Activated CD8-positive, alpha-beta memory T cell treated with anti-CD3 and anti-CD28 coated beads for 36 hours (primary cell): ENCODE measurements at regions not wholly inside any gene's neighbourhood (a gene's known extent, or its start where the extent isn't known, plus 50 kb on each side); places are given as distances from the start of the nearest gene placed in this dataset.

Experiments
- CTCF ChIA-PET: fragments of 350-600 bp; sonication (Branson Sonifier 250); formaldehyde crosslinking; loops from one replicate; lab custom pipeline; 2021; ENCODE audit warnings: antibody characterized with exemption; lab: Charles Lee
- POLR2A ChIA-PET: fragments of 350-600 bp; sonication (Branson Sonifier 250); formaldehyde crosslinking; loops from one replicate; lab custom pipeline; 2021; ENCODE audit warnings: antibody characterized with exemption; lab: Charles Lee

DNA sequence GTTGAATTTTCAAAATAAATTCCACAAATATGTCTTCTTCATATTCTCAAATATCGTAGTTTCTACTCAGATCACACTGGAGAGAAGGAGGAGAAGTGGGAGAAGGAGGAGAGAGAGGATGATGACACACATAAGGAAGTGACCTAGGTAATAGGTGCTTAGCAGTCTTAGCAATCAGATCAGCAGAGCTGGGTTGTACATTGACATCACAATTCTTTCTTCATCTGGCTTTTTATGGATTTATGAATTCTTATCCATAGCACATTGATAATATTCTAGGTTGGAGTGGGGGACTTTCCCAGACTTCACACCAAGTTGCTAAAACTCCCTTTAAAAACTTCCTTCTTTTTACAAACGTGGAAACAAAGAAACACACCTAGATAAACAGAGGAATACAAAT lies 86.9 kb downstream of the FGF9 start:
- POLR2A ChIA-PET, result no interaction called here
- CTCF ChIA-PET, result no interaction called here

DNA sequence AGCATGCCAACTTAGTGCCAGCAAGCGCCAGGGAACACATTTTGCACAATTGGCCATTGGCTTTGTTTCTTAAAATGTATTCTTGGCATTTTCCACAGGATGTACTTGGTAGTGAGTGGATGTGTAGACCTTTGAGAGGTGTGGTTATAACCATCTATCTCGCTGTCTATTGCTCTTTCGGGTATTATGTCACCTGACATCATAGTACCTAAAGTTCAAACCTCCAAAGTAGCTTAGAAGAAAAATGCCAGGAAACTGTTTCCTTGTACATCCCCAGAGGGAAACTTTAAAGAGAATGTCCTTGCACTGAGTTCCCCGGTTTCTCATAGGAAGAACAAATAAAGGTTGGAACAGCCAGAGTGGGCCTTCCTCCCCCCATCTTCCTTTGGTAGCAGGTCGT lies 87.6 kb downstream of the FGF9 start:
- ChIA-PET CTCF (no interaction called here), POLR2A (no interaction called here)

DNA sequence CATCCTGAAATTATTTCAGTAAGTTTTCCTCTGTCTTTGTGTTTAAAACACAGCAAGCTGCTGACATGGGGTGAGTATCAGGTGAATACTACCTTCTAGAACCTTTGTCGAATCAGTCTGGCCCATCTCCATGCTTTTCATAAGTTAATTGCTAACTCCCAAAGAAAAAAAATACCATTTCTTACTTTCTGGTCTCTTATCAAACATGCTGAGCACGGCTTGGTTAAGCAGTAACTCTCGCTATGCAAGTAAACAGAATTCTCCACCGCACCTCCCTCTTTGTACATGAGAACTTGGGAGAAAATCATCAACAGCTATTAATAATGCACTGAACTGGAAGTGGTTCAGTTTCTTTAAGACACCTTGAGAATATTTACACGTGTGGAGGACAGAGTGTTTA lies 88.6 kb downstream of the FGF9 start:
- POLR2A ChIA-PET, result no interaction called here
- CTCF ChIA-PET, result no interaction called here

DNA sequence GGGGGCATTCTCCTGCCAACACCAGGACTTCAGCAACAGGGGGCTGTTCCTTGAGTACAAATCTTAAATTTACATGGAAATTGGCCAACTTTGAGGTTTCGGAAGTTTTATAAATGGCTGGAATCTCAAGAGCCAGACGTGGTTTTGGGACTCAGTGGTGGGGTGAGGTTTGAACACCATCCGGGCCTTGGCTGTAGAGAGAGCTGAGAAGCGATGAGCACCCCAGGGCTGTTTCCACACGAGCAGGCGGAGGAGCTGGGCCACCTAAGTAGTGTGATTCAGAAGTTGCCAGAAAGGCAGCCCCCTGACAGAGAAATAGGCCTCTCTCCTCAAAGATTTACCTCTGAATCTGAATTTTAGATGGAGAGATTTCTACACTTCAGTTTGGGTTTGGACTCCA lies 89.0 kb downstream of the FGF9 start:
- POLR2A ChIA-PET, result no interaction called here
- CTCF ChIA-PET, result no interaction called here

DNA sequence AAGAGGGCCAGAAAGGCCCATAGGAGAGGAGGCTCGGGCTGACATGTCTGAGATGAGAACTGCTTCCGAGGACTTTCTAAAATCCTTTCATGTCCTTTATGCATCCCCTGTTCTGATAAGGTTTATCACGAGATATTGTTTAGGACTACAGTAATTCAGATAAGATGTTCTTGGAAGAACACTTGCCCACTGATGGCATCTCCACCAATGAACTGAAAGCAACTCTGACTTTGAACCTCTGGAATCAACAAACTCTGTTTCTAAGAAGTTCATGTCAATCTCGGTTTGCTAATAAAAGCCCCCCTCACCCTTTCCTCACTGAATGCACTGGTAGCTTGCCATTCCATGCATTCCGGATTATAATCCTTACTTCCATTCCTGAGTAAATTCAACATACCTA lies 90.9 kb downstream of the FGF9 start:
- ChIA-PET CTCF (no interaction called here), POLR2A (no interaction called here)

DNA sequence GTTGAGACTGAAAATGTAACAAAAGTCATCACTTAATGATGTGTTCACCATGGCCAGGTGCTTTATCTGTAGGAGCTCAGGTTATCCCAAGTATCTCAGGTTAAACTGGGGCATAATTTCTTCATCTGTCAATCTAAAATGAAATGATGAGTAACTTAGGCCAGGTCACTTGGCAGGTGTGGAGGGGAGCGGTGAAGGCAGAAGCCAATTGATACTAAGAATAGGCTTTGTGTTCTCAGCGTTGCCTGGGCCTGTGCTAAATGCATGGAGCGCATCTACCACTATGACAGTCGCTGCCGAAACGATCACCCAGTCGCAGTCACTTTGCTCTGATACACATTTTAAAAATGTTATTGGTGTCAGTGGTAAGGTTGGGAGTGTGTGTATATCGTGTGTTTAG lies 91.6 kb downstream of the FGF9 start:
- ChIA-PET POLR2A (no interaction called here), CTCF (no interaction called here)

DNA sequence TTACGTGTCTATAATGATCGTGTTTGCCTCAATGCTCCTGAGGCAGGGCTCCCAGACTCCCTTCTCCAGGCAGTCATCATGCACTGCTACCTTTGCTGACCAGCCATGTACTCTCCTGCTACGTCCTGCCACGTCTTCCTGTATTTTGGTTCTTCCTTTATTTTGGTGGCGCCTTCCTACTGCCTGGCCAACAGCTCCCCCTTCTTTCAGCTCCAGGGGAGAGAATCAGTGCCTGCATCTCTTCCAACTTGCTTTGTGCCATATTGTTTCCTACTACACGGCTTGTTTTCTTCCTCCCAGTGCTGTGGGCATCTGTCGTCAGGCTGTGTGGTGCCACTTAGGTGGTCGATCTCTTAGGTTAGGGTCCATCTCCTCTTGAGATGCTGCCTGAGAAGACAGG lies 96.2 kb downstream of the FGF9 start:
- ChIA-PET CTCF (no interaction called here), POLR2A (no interaction called here)

DNA sequence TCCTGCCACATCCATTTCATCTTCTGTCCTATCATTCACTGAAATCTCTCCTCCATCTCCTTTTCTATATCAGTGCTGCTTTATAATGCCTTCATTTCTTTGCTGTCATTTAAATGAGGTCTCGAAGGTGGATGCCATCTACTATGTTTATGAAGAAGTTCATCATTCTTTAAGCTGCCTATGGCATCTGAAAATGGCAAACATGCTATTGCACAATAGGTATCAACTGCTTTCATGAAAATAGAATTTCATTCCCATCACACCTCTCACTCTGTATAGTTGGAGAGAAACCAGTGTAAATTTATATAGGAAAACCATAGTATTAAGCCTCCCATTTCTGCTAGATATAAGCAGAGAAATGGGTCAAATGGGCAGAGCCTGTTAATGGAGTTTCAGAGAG lies 100.2 kb downstream of the FGF9 start:
- CTCF ChIA-PET, result no interaction called here
- POLR2A ChIA-PET, result no interaction called here

DNA sequence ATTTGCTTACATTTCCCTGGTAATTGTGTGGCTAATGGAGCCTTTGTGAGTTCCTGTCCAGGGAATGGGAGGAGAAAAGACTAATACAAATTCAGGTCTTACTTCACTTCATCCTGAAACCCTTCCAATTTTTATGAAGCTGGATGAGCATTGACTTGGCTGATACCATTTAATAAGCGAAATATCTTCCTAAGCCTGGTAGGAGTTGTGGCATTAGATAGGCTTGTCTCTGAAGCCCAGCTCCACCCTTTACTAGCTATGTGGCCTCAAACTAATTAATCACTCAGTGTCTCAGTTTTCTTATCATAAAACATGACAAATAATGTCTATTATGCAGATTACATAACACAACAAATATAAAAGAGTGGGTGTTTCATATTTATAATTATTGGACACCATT lies 106.3 kb downstream of the FGF9 start:
- ChIA-PET POLR2A (no interaction called here), CTCF (interaction anchor here (0.5 kb wide), 1 partner anchor 31 kb away, joined by 3 read pairs; no protein-coding TSS in a partner anchor)

DNA sequence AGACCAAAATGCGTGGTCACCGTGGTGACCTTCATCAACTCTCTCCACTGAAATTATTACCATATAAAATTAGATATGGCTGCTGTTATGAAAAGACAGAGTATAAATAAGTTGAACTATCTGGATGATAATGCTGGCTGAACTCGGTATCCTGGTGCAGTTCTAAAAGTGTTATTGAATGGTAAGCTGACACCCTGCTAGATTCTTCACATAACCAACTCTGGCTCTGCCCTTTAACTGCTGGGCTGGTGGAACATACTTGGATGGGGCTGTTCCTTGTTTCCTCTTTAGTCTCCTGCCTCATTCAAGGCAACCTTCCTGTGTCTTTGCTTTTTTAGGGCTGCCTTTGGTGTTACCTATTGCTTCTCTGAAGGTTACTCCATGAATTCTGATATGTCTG lies 106.9 kb downstream of the FGF9 start:
- ChIA-PET CTCF (no interaction called here), POLR2A (no interaction called here)

DNA sequence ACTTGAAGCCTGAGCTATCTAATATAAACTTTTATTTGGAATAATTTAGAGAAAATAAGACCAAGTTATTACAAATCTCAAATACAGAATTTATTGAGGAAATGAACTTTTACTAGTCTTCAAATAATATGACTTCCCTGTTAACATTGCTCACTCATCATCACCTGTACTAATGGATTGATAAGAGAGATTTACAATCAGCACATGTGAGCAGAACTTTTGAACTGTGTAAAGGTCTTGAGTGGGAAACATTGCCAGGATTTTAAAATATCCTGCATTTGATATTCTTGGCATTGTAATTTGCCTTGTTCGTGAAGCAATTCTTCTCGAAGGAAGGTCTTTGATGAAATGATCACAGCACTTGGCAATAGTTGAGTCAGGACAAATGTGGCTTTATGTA lies 111.9 kb downstream of the FGF9 start:
- ChIA-PET CTCF (no interaction called here), POLR2A (no interaction called here)

DNA sequence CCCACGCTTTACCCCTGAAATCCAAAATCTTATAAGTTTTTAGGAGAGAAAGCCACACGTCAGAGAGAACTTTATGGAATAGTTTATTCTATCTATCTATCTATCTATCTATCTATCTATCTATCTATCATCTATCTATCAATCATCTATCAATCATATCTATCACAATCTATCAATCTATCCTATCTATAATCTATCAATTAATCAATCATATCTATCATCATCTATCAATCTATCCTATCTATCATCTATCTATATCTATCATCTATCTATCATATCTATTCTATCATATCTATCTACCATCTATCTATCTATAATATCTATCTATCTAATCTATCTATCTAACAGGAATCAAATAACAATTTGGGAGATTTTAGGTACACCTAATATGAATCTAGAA lies 115.1 kb downstream of the FGF9 start:
- ChIA-PET POLR2A (no interaction called here), CTCF (interaction anchor here (0.6 kb wide), 1 partner anchor 1760 kb away, joined by 3 read pairs; no protein-coding TSS in a partner anchor)

DNA sequence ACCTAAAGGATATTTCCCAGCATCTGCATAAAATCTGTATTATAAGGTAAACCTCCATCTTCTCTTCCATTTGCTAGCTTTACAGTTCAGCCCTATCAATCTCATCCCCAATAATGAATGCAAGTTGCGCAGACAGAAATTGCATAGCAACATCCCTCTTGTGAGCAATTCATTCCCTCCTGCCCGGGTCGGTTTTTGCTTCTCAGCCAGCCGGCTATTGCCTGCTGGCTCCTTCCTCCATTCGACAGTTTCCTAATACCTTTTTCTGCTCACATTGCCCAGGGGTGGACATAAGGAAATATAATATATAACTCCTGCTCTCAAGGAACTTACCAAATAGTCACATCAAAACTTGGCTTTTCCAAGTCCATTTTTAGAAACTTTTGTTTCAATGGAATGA lies 125.2 kb downstream of the FGF9 start:
- POLR2A ChIA-PET, result no interaction called here

DNA sequence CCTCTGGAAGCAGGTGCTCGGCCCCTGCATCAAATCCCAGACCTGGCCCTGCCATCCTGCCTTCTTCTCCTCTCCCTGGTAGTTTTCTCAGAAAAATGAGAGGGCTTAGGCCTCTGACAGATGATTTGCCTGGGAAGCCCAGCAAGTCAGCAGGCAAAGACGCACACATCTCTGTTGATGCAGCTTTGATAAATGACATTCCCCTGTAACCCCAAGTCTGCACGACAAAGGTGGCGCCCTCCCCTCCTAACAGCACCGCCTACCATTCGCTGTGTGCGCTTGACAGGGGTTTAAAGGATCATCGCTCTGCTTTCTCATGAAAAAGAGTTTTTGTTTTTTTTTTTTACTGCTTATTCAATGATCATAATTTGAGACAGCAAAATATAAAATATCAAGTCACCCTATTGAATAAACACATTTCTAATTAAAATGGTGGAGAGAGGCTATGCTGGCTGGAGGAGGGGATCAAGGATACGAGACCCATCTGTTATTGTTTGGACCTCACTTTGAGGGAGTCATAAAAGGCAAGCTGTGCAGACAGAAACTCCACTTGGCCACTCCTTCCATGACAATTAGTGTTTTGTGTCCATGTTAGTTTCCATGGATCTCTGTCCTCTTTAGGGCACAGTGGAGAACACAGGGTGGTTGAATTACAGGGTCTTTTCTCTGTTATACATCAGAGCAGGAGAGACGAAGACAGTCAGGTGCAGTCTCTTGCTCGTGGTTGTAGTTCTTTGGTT lies 126.1 kb downstream of the FGF9 start:
- POLR2A ChIA-PET, result no interaction called here

More for the DNA sequence above, 125.2 kb downstream of the FGF9 start:
- CTCF ChIA-PET, result no interaction called here

DNA sequence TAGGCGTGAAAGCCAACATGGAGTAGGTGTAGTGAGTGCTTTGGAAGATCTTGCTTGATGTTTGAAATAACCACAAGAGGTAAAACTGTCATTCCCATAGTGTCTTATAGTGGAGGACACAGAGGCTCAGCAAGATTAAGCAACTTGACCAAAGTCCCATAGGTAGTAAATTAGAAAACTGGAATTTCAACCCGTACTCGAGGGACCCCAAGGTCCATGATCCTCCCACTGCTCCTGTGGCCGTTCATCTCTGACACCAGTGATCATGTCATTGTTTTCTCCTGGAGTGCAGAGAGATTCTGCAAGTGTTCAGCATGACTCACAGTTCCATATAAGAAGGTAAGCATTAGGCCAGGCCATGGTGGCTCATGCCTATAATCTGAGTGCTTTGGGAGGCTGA lies 126.9 kb downstream of the FGF9 start:
- CTCF ChIA-PET, result no interaction called here
- POLR2A ChIA-PET, result no interaction called here

More for the DNA sequence above, 126.1 kb downstream of the FGF9 start:
- CTCF ChIA-PET, result no interaction called here

DNA sequence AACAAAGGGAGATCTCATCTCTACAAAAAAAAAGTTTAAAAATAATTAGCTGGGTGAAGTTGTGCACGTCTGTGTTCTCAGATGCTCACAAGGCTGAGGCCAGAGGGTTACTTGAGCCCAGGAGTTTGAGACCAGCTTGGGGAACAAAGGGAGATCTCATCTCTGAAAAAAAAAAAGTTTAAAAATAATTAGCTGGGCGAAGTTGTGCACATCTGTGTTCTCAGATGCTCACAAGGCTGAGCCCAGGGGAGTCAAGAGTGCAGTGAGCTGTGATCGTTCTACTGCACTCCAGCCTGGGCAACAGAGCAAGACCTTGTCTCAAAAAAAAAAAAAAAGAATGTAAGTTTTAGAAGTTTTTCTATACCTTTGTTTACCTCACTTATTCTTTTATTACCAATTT lies 127.3 kb downstream of the FGF9 start:
- ChIA-PET CTCF (no interaction called here), POLR2A (no interaction called here)

DNA sequence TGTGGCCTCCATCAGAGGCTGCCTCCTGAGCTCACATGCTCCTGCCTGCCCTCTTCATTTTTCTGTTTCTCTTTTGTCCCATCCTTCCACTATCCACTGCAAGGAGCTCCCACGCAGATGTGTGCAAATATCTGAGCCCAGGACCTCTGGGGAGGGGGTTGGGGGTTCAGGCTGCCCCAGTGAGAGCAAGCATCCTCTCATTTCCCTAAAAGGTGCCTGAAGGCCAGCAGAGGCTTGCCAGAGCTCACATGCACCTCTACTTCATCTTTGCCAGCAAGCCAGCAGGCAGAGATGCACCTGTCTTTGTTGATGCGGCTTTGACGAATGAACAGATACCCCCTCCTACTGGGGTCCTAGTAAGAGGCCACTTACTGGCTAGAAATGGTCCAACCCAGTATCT lies 128.8 kb downstream of the FGF9 start:
- POLR2A ChIA-PET, result no interaction called here
- CTCF ChIA-PET, result no interaction called here

DNA sequence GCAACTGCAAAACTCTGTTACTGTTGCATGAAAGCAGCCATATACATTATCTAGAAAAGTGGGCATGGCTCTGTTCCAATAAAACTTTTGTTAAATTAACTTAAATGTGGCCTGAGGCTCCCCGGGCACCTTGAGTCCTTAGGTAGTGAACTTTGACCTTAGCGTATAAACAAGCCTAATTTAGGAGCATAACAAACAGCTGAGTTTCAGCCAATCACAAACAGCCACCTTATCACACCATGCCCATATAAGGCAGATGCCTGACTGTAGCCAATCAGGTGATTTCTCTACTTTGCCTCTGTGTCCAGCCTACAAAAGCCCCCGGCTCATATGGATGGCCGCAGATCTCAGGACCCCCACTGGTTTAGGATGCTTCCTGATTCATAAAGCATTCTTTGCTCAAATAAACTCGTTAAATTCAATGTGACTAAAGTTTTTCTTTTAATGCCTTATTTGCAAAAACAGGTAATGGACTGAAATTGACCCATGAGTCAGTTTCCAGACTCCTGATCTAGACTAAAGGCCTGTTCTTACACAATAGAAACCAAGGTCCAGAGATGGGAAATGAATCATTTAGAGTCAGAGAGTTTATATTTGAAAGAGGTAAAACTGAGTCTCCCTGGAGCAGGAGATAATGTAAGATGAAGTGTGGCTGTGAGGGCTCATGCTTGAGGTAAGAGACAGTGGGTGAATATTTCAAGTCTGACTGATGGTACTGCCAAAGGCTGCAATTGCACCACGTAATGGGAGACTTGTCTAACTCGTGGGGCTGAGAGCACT lies 130.2 kb downstream of the FGF9 start:
- ChIA-PET CTCF (no interaction called here), POLR2A (no interaction called here)

DNA sequence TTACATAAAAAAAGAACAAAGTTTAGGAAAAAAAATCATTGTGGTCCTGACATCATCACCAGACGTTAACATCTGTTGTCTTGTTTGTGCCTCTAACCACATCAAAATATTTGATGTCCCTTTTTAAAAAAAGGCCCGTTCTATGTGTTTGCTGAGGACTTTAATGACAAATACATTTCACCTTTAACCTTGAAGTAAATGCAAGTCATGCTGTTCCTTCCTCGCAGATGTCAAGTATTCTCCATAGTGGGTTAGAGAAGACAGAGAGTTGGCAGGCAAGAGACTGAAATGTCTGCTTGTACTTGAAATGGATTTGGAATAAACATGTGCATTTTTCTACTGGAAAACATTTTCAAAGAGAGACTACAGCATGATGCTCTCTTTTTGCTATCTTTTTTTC lies 134.9 kb downstream of the FGF9 start:
- POLR2A ChIA-PET, result no interaction called here
- CTCF ChIA-PET, result no interaction called here

DNA sequence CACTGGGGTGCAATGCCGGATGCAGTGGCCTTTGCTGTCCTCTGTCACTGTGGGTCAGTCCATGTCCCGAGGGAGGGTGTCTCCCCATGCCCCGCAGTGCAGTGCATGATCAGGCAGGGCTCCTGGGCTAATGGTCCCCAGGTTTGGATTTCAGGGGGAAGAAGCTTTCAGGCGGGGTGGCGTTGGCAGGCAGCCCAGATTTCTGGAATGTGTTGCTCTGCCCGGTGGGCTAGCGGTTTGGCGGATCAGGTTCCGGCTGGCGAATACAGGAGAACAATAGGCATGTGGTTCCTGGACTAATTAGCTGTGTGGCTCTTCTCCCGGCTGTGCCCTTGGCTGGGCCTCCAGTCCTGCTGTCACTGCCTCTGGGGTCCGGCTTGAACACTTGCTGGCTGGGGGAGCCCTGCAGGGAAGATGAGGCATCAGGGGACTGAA lies 141.3 kb downstream of the FGF9 start:
- POLR2A ChIA-PET, result no interaction called here
- CTCF ChIA-PET, result no interaction called here

DNA sequence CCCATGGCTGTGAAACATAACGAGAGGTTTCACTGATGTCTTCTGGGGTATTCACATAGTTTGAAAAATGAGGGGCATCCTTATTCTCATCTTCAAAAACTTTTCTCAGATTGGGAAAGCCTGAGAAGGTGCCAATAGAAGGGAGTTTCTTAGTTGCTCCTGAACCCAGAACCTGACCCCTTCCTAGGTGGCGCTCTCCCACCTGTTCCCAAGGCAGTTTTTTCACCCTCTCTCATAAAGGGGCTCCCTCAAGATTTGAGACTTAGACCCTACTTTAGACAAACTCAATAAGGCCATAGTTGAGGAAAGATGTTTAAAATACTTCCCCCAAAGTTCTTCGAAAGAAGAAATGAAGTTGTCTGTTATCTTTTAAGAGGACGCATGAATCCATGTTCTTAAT lies 142.2 kb downstream of the FGF9 start:
- ChIA-PET POLR2A (no interaction called here), CTCF (no interaction called here)
